Stomach smooth muscle (tissue), 2 donors: ENCODE measurements at regions not wholly inside any gene's neighbourhood (a gene's known extent, or its start where the extent isn't known, plus 50 kb on each side); places are given as distances from the start of the nearest gene placed in this dataset.

Source experiments
- H3K27ac ChIP-seq: one replicate; pipeline ENCODE4 v1.7.0; 2013; ENCODE audit warnings: mild to moderate bottlenecking, low read length, inconsistent platforms
- H3K27me3 ChIP-seq, 2 donors: one replicate each; pipeline ENCODE4 v1.7.0; 2013; ENCODE audit warnings: low read length in 2 of 2; ENCODE audit not compliant: insufficient read depth in 2 of 2, control insufficient read depth in 1 of 2
- H3K36me3 ChIP-seq, 2 donors: one replicate each; pipeline ENCODE4 v1.7.0; 2013; ENCODE audit warnings: low read length in 2 of 2; ENCODE audit not compliant: control insufficient read depth in 2 of 2, insufficient read depth in 2 of 2
- H3K4me1 ChIP-seq: one replicate; pipeline ENCODE4 v1.7.0; 2013; ENCODE audit warnings: low read length; ENCODE audit not compliant: control insufficient read depth, insufficient read depth
- H3K4me3 ChIP-seq, 2 donors: one replicate each; pipeline ENCODE4 v1.7.0; 2013; ENCODE audit warnings: low read length in 2 of 2
- H3K9ac ChIP-seq, 2 donors: one replicate each; pipeline ENCODE4 v1.7.0; 2013; ENCODE audit warnings: low read length in 2 of 2, mild to moderate bottlenecking in 1 of 2
- H3K9me3 ChIP-seq, 2 donors: one replicate each; pipeline ENCODE4 v1.7.0; 2013; ENCODE audit warnings: low read length in 2 of 2; ENCODE audit not compliant: control insufficient read depth in 2 of 2
- donor health status: healthy.
- donor health status: Pancreatic carcinoma.

- no peak overlapping the region for H3K27ac ChIP-seq
- no peak overlapping the region for H3K9ac ChIP-seq
- H3K4me3 ChIP-seq, result no peak overlapping the region
- no peaks in the 10 kb centered on the region for H3K27me3 ChIP-seq
- H3K4me1 ChIP-seq, result no peaks in the 10 kb centered on the region
- no peaks in the 10 kb centered on the region for H3K36me3 ChIP-seq
- H3K9me3 ChIP-seq, result no peaks in the 10 kb centered on the region
Measured at GRCh38 chr1:81030441-81030840, 770.3 kb upstream of the ADGRL2 start.

GRCh38 chr1:81029266-81029665, 771.5 kb upstream of the ADGRL2 start:
- Histone ChIP-seq H3K4me3 (no peak overlapping the region), H3K27me3 (no peaks in the 10 kb centered on the region), H3K9me3 (no peaks in the 10 kb centered on the region), H3K9ac (no peak overlapping the region), H3K4me1 (no peaks in the 10 kb centered on the region), H3K27ac (no peak overlapping the region), H3K36me3 (no peaks in the 10 kb centered on the region)

GRCh38 chr1:81023187-81023724, 777.5 kb upstream of the ADGRL2 start:
- Histone ChIP-seq H3K27ac (no peak overlapping the region), H3K36me3 (no peaks in the 10 kb centered on the region), H3K9me3 (no peaks in the 10 kb centered on the region), H3K4me3 (no peak overlapping the region), H3K9ac (no peak overlapping the region), H3K4me1 (no peaks in the 10 kb centered on the region), H3K27me3 (no peaks in the 10 kb centered on the region)

- Histone ChIP-seq H3K36me3 (no peaks in the 10 kb centered on the region), H3K9me3 (no peaks in the 10 kb centered on the region), H3K27ac (no peak overlapping the region), H3K4me1 (no peaks in the 10 kb centered on the region), H3K4me3 (no peak overlapping the region), H3K27me3 (no peaks in the 10 kb centered on the region), H3K9ac (no peak overlapping the region)
Measured at GRCh38 chr1:81021134-81021533, 779.6 kb upstream of the ADGRL2 start.

GRCh38 chr1:81020506-81020905, 780.2 kb upstream of the ADGRL2 start:
- Histone ChIP-seq H3K4me3 (no peak overlapping the region), H3K36me3 (no peaks in the 10 kb centered on the region), H3K9ac (no peak overlapping the region), H3K27me3 (no peaks in the 10 kb centered on the region), H3K9me3 (no peaks in the 10 kb centered on the region), H3K4me1 (no peaks in the 10 kb centered on the region), H3K27ac (no peak overlapping the region)

- Histone ChIP-seq H3K27me3 (no peaks in the 10 kb centered on the region), H3K9me3 (no peaks in the 10 kb centered on the region), H3K27ac (no peak overlapping the region), H3K9ac (no peak overlapping the region), H3K4me1 (no peaks in the 10 kb centered on the region), H3K4me3 (no peak overlapping the region), H3K36me3 (no peaks in the 10 kb centered on the region)
Measured at GRCh38 chr1:81010126-81010525, 790.6 kb upstream of the ADGRL2 start.

- Histone ChIP-seq H3K4me1 (no peaks in the 10 kb centered on the region), H3K27ac (no peak overlapping the region), H3K4me3 (no peak overlapping the region), H3K36me3 (no peaks in the 10 kb centered on the region), H3K9ac (no peak overlapping the region), H3K9me3 (no peaks in the 10 kb centered on the region), H3K27me3 (no peaks in the 10 kb centered on the region)
Measured at GRCh38 chr1:81008293-81008692, 792.4 kb upstream of the ADGRL2 start.

GRCh38 chr1:81007024-81007423, 793.7 kb upstream of the ADGRL2 start:
- Histone ChIP-seq H3K36me3 (no peaks in the 10 kb centered on the region), H3K27me3 (no peaks in the 10 kb centered on the region), H3K4me1 (no peaks in the 10 kb centered on the region), H3K9ac (no peak overlapping the region), H3K27ac (no peak overlapping the region), H3K9me3 (no peaks in the 10 kb centered on the region), H3K4me3 (no peak overlapping the region)

GRCh38 chr1:81006502-81006901, 794.2 kb upstream of the ADGRL2 start:
- Histone ChIP-seq H3K4me1 (no peaks in the 10 kb centered on the region), H3K27ac (no peak overlapping the region), H3K9me3 (no peaks in the 10 kb centered on the region), H3K27me3 (no peaks in the 10 kb centered on the region), H3K9ac (no peak overlapping the region), H3K4me3 (no peak overlapping the region), H3K36me3 (no peaks in the 10 kb centered on the region)

GRCh38 chr1:81004011-81004410, 796.7 kb upstream of the ADGRL2 start:
- peaks cover 0 to 5% of the 10 kb centered on the region in 2 donors for H3K9me3 ChIP-seq
- no peaks in the 10 kb centered on the region for H3K4me1 ChIP-seq
- no peaks in the 10 kb centered on the region for H3K27me3 ChIP-seq
- no peak overlapping the region for H3K27ac ChIP-seq
- H3K36me3 ChIP-seq, result no peaks in the 10 kb centered on the region
- H3K9ac ChIP-seq, result no peak overlapping the region
- no peak overlapping the region for H3K4me3 ChIP-seq

GRCh38 chr1:80994934-80995333, 805.8 kb upstream of the ADGRL2 start:
- no peaks in the 10 kb centered on the region for H3K4me1 ChIP-seq
- H3K27ac ChIP-seq, result no peak overlapping the region
- H3K9me3 ChIP-seq, result no peaks in the 10 kb centered on the region
- H3K36me3 ChIP-seq, result no peaks in the 10 kb centered on the region
- H3K4me3 ChIP-seq, result no peak overlapping the region
- no peak overlapping the region for H3K9ac ChIP-seq
- no peaks in the 10 kb centered on the region for H3K27me3 ChIP-seq
